HG03565 (cell line): ENCODE measurements at regions not wholly inside any gene's neighbourhood (a gene's known extent, or its start where the extent isn't known, plus 50 kb on each side); places are given as distances from the start of the nearest gene placed in this dataset.
"Not testable (repeated sequence)": the region's sequence is repeated elsewhere in the genome, so short reads cannot be mapped to it uniquely, and the experiment has no call there.

Source experiments
- ATAC-seq: cut with Tn5 transposase; IDR thresholded peaks from one replicate; pipeline ENCODE4 v1.9.1; 2021; ENCODE audit warnings: mild to moderate bottlenecking, moderate library complexity; ENCODE audit not compliant: unreplicated experiment

GRCh38 chr15:22519213-22519612 is 60.5 kb downstream of the GOLGA6L22 start:
- peak; percentile 57 for ATAC-seq

- ATAC-seq: not testable (repeated sequence)
Measured at GRCh38 chr15:22526537-22526936, 67.8 kb downstream of the GOLGA6L22 start.

- not testable (repeated sequence) for ATAC-seq
Measured at GRCh38 chr15:22527016-22527415, 68.3 kb downstream of the GOLGA6L22 start.

- not testable (repeated sequence) for ATAC-seq
Measured at GRCh38 chr15:22529200-22529599, 70.5 kb downstream of the GOLGA6L22 start.

GRCh38 chr15:22559701-22560100 is 101.0 kb downstream of the GOLGA6L22 start:
- ATAC-seq: not testable (repeated sequence)

- not testable (repeated sequence) for ATAC-seq
Measured at GRCh38 chr15:22561716-22562115, 103.0 kb downstream of the GOLGA6L22 start.

- ATAC-seq: not testable (repeated sequence)
Measured at GRCh38 chr15:22566510-22566909, 107.8 kb downstream of the GOLGA6L22 start.

GRCh38 chr15:22569486-22569885 is 110.8 kb downstream of the GOLGA6L22 start:
- not testable (repeated sequence) for ATAC-seq

GRCh38 chr15:22572152-22572735 is 113.5 kb downstream of the GOLGA6L22 start:
- not testable (repeated sequence) for ATAC-seq

GRCh38 chr15:22572792-22573191 is 114.1 kb downstream of the GOLGA6L22 start:
- ATAC-seq: not testable (repeated sequence)

- ATAC-seq: not testable (repeated sequence)
Measured at GRCh38 chr15:22577828-22578227, 119.1 kb downstream of the GOLGA6L22 start.

GRCh38 chr15:22579213-22579612 is 120.5 kb downstream of the GOLGA6L22 start:
- ATAC-seq: not testable (repeated sequence)

- ATAC-seq: not testable (repeated sequence)
Measured at GRCh38 chr15:22587391-22587790, 128.7 kb downstream of the GOLGA6L22 start.

- not testable (repeated sequence) for ATAC-seq
Measured at GRCh38 chr15:22598552-22598951, 139.8 kb downstream of the GOLGA6L22 start.

GRCh38 chr15:22599526-22600320 is 141.0 kb downstream of the GOLGA6L22 start:
- not testable (repeated sequence) for ATAC-seq

GRCh38 chr15:22616976-22617375 is 158.3 kb downstream of the GOLGA6L22 start:
- ATAC-seq: not testable (repeated sequence)

- not testable (repeated sequence) for ATAC-seq
Measured at GRCh38 chr15:22631789-22632188, 154.7 kb upstream of the NIPA1 start.

GRCh38 chr15:22639983-22640382 is 146.5 kb upstream of the NIPA1 start:
- ATAC-seq: not testable (repeated sequence)

- ATAC-seq: not testable (repeated sequence)
Measured at GRCh38 chr15:22649458-22649857, 137.0 kb upstream of the NIPA1 start.

- not testable (repeated sequence) for ATAC-seq
Measured at GRCh38 chr15:22651179-22651578, 135.3 kb upstream of the NIPA1 start.

GRCh38 chr15:22664294-22665058 is 122.0 kb upstream of the NIPA1 start:
- ATAC-seq: peak; percentile 39
